ENCODE measurements at regions not wholly inside any gene's neighbourhood (a gene's known extent, or its start where the extent isn't known, plus 50 kb on each side); places are given as distances from the start of the nearest gene placed in this dataset.

- FAIRE-seq = no peak
- TF ChIP-seq CTCF (IDR thresholded peaks at IDR 0.05; ENCODE audit: borderline replicate concordance, extremely low read depth, insufficient read depth) = no peak
- Histone ChIP-seq H3K9me3 (ENCODE audit: control insufficient read depth in 2 of 3, insufficient read depth in 1 of 3, low read length in 3 of 3) (no peaks in the 10 kb centered on the region), H3K9ac (ENCODE audit: low read length in 3 of 3) (no peak overlapping the region), H3K4me1 (ENCODE audit: control insufficient read depth in 2 of 3, insufficient read depth in 2 of 3, low read depth in 1 of 3, low read length in 3 of 3) (no peaks in the 10 kb centered on the region), H3K36me3 (ENCODE audit: control insufficient read depth in 2 of 3, insufficient read depth in 3 of 3, low read length in 3 of 3) (no peaks in the 10 kb centered on the region), H3K27ac (ENCODE audit: low read depth in 2 of 2, low read length in 2 of 2) (no peak overlapping the region), H3K4me3 (ENCODE audit: low read length in 3 of 3) (no peak overlapping the region), H3K27me3 (ENCODE audit: control insufficient read depth, insufficient read depth, low read length) (no peaks in the 10 kb centered on the region)
- DNase-seq = no peak
- intact Hi-C loops (cut with DNase I) = no loop called here
These were observed 937.8 kb downstream of the PCDH7 start for GRCh38 chr4:31657859-31658570.

DNA sequence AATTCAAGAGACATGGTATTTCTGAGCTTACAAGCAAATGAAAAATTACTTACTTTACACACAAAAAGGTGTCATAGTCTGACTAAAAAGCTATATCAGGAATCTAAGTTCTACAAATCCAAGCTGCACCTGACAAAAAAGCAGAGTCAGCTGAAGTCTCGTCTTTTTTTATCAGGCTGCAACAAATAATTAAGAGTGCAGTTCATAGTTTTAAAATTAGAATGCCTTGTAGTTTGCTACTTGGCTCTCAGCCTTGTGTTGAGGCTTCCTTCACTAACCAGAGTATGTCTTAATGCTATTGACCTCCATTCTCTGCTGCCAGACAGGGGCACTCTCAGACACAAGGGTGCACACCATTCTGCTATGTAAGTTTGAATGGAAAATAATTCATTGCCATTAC lies 940.7 kb downstream of the PCDH7 start:
- Histone ChIP-seq H3K27ac (ENCODE audit: low read depth in 2 of 2, low read length in 2 of 2) (no peak overlapping the region), H3K4me1 (ENCODE audit: control insufficient read depth in 2 of 3, insufficient read depth in 2 of 3, low read depth in 1 of 3, low read length in 3 of 3) (no peaks in the 10 kb centered on the region), H3K36me3 (ENCODE audit: control insufficient read depth in 2 of 3, insufficient read depth in 3 of 3, low read length in 3 of 3) (no peaks in the 10 kb centered on the region), H3K9ac (ENCODE audit: low read length in 3 of 3) (no peak overlapping the region), H3K9me3 (ENCODE audit: control insufficient read depth in 2 of 3, insufficient read depth in 1 of 3, low read length in 3 of 3) (no peaks in the 10 kb centered on the region), H3K27me3 (ENCODE audit: control insufficient read depth, insufficient read depth, low read length) (no peaks in the 10 kb centered on the region), H3K4me3 (ENCODE audit: low read length in 3 of 3) (no peak overlapping the region)
- DNase-seq (no peak), FAIRE-seq (no peak)
- intact Hi-C loops (cut with DNase I) = no loop called here
- TF ChIP-seq CTCF (IDR thresholded peaks at IDR 0.05; ENCODE audit: borderline replicate concordance, extremely low read depth, insufficient read depth) = no peak

DNA sequence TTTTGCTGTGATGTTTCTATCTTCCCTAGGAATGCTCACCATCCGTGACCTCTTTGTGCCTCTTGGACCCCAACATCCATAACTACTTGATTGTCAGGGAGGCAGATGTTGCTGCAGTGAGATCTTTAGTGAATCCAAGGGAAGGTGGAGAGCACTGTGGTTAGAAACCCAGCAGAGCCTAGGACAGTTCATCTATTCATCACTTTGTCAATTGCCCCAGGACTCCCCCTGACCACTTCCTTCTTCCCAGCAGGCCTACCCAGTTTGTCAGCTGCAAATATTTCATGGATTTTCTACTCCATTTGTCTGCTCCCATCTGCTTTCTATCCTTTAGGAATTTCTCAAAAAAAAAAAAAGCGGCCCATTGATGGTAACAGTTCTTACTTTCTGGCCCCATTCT lies 942.8 kb downstream of the PCDH7 start:
- no peaks in the 10 kb centered on the region for H3K27me3 ChIP-seq (ENCODE audit: control insufficient read depth, insufficient read depth, low read length)
- no peak for FAIRE-seq
- H3K9me3 ChIP-seq (ENCODE audit: control insufficient read depth in 2 of 3, insufficient read depth in 1 of 3, low read length in 3 of 3) = no peaks in the 10 kb centered on the region
- no peaks in the 10 kb centered on the region for H3K36me3 ChIP-seq (ENCODE audit: control insufficient read depth in 2 of 3, insufficient read depth in 3 of 3, low read length in 3 of 3)
- H3K4me3 ChIP-seq (ENCODE audit: low read length in 3 of 3) = no peak overlapping the region
- no peaks in the 10 kb centered on the region for H3K4me1 ChIP-seq (ENCODE audit: control insufficient read depth in 2 of 3, insufficient read depth in 2 of 3, low read depth in 1 of 3, low read length in 3 of 3)
- no peak overlapping the region for H3K9ac ChIP-seq (ENCODE audit: low read length in 3 of 3)
- no peak overlapping the region for H3K27ac ChIP-seq (ENCODE audit: low read depth in 2 of 2, low read length in 2 of 2)
- no peak for TF ChIP-seq CTCF (IDR thresholded peaks at IDR 0.05; ENCODE audit: borderline replicate concordance, extremely low read depth, insufficient read depth)
- no peak for DNase-seq
- intact Hi-C loops (cut with DNase I) = no loop called here

GRCh38 chr4:31667686-31668085 lies 947.5 kb downstream of the PCDH7 start:
- Histone ChIP-seq H3K36me3 (ENCODE audit: control insufficient read depth in 2 of 3, insufficient read depth in 3 of 3, low read length in 3 of 3) (no peaks in the 10 kb centered on the region), H3K4me3 (ENCODE audit: low read length in 3 of 3) (no peak overlapping the region)
- intact Hi-C loops (cut with DNase I) = no loop called here

More at GRCh38 chr4:31667686-31668085, 947.5 kb downstream of the PCDH7 start:
- H3K9me3 ChIP-seq (ENCODE audit: control insufficient read depth in 2 of 3, insufficient read depth in 1 of 3, low read length in 3 of 3) = no peaks in the 10 kb centered on the region
- FAIRE-seq (no peak), DNase-seq (no peak)
- H3K9ac ChIP-seq (ENCODE audit: low read length in 3 of 3) = no peak overlapping the region
- H3K27me3 ChIP-seq (ENCODE audit: control insufficient read depth, insufficient read depth, low read length) = no peaks in the 10 kb centered on the region
- H3K27ac ChIP-seq (ENCODE audit: low read depth in 2 of 2, low read length in 2 of 2) = no peak overlapping the region
- no peak for TF ChIP-seq CTCF (IDR thresholded peaks at IDR 0.05; ENCODE audit: borderline replicate concordance, extremely low read depth, insufficient read depth)
- H3K4me1 ChIP-seq (ENCODE audit: control insufficient read depth in 2 of 3, insufficient read depth in 2 of 3, low read depth in 1 of 3, low read length in 3 of 3) = no peaks in the 10 kb centered on the region

Data from kidney (tissue), 13 donors.